ENCODE measurements at regions not wholly inside any gene's neighbourhood (a gene's known extent, or its start where the extent isn't known, plus 50 kb on each side); places are given as distances from the start of the nearest gene placed in this dataset.

DNA sequence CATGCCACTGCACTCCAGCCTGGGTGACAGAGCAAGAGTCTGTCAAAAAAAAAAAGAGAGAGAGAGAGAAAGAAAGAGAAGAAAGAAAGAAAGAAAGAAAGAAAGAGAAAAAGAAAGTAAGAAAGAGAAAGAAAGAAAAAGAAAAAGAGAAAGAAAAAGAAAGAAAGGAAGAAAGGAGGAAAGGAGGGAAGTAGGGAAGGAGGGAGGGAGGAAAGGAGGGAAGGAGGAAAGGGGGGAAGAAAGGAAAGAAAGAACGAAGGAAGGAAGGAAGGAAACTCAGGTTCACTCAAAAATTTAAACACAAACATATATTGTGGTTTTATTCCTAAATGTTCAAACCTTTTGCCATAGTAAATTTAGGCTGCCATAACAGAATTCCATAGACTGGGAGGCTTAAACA is 453.0 kb downstream of the SLCO4C1 start:
- no peak for TF ChIP-seq CTCF (IDR thresholded peaks at IDR 0.05)

DNA sequence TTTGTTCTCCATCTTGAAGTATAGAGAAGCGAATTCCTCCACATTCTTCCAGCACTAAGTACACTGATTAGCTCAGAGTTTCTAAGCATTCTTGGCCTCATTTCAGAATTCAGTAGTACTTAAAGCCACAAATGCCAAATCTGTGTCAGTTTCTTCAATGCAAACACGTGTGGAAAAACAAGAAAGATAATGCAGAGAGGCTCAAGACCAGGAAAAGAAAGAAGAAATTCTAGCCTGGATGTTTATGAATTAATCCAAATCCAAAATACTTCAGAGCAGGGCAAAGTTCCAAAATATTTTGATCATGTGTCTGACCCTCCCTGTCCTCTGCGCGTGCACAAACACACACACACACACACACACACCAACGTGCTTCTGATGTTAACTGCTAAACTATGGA is 457.6 kb downstream of the SLCO4C1 start:
- TF ChIP-seq CTCF (IDR thresholded peaks at IDR 0.05): no peak

DNA sequence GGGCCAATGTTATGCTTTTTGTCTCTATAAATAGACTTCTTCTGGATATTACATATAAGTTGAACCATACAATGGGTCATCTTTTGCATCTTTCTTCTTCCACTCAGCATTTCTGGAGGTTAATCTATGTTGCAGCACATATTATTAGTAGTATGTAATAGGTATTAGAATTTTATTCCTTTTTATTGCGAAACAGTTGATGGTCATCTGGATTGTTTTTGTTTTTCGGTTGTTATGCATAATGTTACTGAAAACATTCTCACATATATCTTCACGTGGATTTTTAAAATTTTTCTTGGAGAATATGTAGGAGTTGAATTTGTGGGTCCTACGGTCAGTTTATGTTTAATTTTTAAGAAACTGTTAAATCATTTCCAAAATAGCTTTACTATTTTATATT is 466.8 kb downstream of the SLCO4C1 start:
- no peak for TF ChIP-seq CTCF (IDR thresholded peaks at IDR 0.05)

GRCh38 chr5:101811466-101811865 is 484.6 kb downstream of the SLCO4C1 start:
- TF ChIP-seq CTCF (IDR thresholded peaks at IDR 0.05): no peak

- no peak for TF ChIP-seq CTCF (IDR thresholded peaks at IDR 0.05)
These were observed 489.7 kb downstream of the SLCO4C1 start for GRCh38 chr5:101806410-101806809.

DNA sequence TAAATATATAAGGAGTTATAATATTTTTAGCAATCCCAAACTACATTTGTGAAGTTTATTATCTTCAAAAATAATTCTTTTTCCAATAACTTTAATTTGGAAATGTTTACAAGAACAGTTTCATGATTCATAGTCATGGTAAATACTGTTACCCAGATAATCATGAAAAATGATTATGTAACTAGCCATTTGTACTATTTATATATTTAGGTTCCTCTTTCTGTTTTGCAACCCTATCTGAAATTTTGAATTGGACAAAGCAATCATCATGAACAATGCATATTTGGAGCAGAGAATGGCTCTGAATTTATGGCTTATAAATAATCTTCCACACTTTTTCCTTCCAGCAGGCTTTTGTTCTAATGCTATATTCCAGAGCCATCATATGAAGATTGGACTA is 499.7 kb downstream of the SLCO4C1 start:
- TF ChIP-seq CTCF (IDR thresholded peaks at IDR 0.05): no peak

DNA sequence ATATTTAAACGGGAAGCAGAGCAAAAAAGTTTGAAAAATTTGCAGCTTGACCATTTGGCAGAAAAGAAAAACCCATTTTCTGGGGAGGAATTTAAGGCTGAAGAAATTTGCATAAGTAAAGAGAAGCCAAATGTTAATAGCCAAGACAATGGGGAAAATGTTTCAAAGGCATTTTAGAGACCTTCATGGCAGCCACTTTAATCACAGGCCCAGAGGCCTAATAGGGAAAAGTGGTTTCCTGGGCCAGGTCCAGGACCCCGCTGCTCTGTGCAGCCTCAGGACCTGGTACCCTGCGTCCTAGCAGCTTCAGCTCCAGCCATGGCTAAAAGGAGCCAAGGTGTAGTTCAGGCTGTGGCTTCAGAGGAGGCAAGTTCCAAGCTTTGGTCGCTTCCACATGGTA is 507.3 kb downstream of the SLCO4C1 start:
- TF ChIP-seq CTCF (IDR thresholded peaks at IDR 0.05): no peak

DNA sequence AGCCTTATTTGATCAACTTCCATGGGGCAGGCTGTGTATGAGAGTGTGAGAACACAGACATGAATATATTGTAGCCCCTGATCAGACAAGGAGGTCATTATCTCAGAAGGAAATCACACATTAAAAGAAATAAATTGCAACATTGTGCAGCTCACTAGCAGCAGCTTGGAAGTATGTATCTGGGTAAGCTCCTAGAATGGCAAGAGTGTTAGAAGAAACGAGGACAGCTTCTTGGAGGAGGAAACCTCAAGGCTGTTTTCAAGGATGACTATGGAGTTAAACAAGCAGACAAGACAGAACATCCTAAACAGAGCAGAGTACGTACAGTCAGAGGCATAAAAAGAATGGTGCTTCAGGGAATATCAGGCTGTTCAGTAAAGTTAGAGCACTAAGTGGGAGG is 511.0 kb downstream of the SLCO4C1 start:
- TF ChIP-seq CTCF (IDR thresholded peaks at IDR 0.05): no peak
